ENCODE measurements at regions not wholly inside any gene's neighbourhood (a gene's known extent, or its start where the extent isn't known, plus 50 kb on each side); places are given as distances from the start of the nearest gene placed in this dataset.
A peak's percentile ranks its signal among the peaks of the same experiment; 100 is the strongest.
"Not testable (repeated sequence)": the region's sequence is repeated elsewhere in the genome, so short reads cannot be mapped to it uniquely, and the experiment has no call there.

- DNase-seq (ENCODE audit: low read depth): no peak
Observed at GRCh38 chr7:9210114-9210513, 776.7 kb downstream of the NXPH1 start.

DNA sequence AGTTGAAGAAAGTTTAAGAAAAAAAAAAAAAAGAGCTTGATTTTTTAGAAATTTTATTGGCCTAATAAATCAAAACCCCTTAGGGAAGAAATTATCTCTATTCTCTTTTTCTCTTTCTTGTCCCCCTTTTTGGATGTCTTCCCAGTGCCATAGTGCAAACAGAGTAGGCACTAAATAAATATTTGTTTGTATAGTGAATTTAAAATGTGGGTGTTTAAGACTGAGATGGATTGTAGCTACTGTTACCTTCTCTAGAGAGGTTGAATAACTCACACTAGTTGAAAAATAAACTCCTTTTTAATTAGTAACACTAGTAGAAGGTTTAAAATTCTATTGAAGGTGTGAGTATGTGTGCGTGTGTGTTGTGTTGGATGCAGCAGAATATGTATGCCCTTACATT is 783.8 kb downstream of the NXPH1 start:
- no peak for DNase-seq (ENCODE audit: low read depth)

- no peak for DNase-seq (ENCODE audit: low read depth)
Observed at GRCh38 chr7:9226500-9226899, 793.1 kb downstream of the NXPH1 start.

DNA sequence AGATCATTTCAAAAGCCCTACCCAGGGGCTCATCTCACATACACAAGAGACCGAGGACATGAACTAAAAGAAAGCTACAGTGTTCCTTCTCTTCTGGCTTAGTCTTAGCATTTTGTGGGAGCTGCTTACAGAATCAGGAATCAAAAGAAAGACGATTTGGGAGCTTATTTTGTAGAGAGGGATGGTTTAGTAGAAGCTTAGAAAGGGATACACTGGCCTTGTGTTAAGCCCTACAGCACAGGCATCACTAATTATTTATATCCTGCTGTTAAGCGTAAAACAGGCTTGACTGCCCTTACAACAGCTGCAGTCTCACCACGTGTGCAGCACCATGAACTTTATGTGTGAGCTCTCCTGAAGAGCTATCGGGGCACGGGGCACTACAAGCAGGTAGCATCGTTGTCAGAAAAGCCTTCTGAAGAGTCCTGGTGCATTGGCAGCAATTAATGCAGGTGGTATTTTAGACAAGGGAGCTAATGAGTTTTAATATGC is 798.3 kb downstream of the NXPH1 start:
- DNase-seq (ENCODE audit: low read depth): no peak

GRCh38 chr7:9240001-9240400 is 806.6 kb downstream of the NXPH1 start:
- DNase-seq (ENCODE audit: low read depth): no peak

GRCh38 chr7:9241826-9242225 is 808.4 kb downstream of the NXPH1 start:
- DNase-seq (ENCODE audit: low read depth): no peak

DNA sequence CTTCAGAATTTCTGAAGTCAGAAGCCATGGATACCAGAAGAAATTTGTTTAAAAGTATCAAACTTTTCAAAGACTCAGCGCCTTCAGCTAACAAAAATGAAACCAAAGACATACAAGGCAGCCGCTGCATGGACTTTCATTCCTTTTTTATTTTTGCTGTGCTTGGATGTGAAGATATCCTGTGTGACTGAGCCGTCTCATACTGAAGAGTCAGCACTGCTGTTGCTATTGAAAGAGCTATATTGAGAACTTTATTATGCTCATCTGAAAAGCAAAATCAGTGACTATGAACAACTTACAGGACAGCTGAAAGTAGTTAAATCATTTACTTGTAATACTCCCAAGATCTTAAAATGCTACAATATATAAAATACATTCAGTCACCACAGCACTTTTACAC is 809.2 kb downstream of the NXPH1 start:
- DNase-seq (ENCODE audit: low read depth): no peak

DNA sequence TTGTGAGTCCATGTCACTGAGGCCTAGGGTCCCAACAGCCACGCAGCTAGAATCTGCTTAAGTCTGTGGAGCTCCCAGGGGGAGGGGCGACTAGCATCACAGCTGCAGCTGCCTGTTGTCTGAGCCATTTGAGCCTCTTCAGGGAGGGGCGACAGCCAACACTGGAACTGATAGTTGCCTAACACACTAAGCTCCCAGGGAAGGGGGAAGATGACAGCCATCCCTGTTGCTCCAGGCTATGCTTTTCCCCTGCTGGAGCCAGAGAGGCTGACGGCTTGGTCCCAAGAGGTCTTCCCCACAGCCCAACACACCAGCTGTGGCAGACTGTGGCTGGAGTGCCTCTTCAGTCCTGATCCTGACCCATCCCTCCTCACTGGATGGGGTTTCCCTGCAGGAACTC is 817.5 kb downstream of the NXPH1 start:
- no peak for DNase-seq (ENCODE audit: low read depth)

DNA sequence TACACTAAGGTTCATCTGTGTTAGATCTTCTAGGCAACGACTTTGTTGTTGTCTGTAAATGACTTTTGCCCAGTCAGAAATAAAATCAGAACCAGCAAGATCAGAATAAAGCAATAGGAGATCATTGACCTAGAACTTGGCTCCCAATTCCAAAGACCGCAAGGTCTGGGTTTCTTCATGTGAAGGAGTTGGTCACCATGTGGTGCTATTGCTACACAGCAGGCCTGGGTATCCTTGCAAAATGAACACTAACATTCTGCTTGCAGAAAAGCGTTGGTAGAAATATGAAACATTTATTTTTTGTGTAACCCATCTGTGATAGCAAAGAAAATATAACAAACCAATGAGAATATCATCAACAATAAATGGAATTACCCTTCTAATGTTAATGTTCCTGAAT is 831.0 kb downstream of the NXPH1 start:
- DNase-seq (ENCODE audit: low read depth): no peak

DNA sequence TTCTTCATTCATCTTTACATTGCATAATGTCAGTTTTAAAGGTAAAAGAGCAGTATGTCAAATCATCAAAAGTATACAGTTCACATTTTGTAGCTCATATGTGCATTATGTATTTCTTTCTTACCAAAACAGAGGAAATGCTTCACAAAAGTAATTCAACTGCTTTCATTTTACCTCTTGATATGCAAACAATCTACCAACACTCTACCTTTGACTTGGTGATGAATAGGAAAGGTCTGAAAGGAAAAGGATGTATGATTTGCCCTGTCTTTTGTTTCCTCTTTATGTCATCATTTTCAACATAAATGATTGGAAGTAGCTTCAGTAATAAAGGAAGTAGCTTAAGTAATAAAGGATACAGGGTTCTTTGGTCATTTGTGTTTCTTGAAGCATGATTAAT is 846.7 kb downstream of the NXPH1 start:
- DNase-seq (ENCODE audit: low read depth): no peak

GRCh38 chr7:9283246-9283645 is 849.8 kb downstream of the NXPH1 start:
- DNase-seq (ENCODE audit: low read depth): no peak

DNA sequence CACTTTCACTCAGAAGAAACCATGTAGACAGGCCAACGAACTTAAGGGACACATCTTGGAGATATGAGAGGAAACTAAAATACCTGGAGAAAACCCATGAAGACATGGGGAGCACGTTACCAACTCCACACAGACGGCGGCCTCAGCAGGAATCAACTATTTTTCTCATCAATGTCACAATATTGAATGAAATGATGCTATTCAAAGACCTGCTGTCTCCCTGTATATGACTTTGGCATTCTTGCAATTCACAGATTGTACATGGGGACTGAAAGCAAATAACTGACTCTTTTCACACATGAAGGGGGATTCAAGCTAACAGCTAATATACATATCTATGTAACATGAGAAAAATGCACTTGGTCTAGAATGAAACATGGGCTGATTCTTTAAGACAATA is 869.0 kb downstream of the NXPH1 start:
- DNase-seq (ENCODE audit: low read depth): no peak

DNA sequence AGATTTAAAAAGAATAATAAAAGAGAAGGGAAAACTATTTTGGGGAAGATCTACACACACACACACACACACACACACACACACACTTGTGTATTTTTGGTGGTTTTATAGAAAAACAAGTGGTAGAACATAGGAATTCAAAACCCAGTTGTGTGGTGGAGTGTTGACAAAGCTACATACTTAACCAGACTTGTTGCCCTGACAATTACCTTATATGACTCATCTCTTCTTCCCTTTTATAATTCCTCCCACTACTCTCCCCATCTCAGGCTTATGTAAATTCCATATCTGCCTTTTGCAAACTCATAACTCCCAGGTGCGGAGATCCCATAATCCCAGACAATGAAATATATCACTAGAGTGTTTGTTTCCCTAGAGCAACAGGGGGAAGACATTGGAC is 873.7 kb downstream of the NXPH1 start:
- DNase-seq (ENCODE audit: low read depth): peak; percentile 35

DNA sequence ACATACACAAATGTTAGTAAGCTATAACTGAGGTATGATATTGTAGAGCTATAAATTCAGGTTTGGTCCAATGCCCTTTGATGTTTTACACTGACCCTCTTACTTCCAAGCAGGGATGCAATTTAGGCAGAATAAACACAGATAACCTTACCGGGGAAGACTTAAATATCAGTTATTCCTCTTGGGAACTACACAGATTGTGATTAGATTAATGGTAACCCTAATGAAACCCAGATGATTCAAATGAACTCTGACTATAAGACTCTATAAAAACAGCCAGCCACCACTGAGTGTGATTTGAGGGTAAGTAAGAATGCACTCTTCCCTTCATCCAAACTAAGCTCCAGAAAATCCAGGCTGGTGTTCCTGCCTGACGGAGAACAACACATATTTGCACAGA is 891.1 kb downstream of the NXPH1 start:
- no peak for DNase-seq (ENCODE audit: low read depth)

- no peak for DNase-seq (ENCODE audit: low read depth)
Observed at GRCh38 chr7:9328296-9328695, 894.9 kb downstream of the NXPH1 start.

- no peak for DNase-seq (ENCODE audit: low read depth)
Observed at GRCh38 chr7:9349625-9350024, 916.2 kb downstream of the NXPH1 start.

GRCh38 chr7:9391221-9391620 is 957.8 kb downstream of the NXPH1 start:
- no peak for DNase-seq (ENCODE audit: low read depth)

DNA sequence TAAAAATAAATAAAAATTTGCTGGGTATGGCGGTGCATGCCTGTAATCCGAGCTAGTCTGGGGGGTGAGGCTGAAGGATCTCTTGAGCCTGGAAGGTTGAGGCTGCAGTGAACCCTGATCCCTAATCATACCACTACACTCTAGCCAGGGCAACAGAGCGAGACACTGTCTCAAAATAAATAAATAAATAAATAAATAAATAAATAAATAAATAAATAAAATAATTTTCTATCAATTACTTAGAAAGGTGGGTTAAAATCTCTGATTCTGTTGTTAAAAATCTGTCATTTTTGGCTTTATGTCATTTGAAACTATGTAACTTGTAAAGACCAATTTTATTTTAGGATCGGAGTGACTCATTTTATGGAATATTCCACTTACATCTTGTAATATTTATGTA is 958.6 kb downstream of the NXPH1 start:
- no peak for DNase-seq (ENCODE audit: low read depth)

GRCh38 chr7:9404386-9404785 is 971.0 kb downstream of the NXPH1 start:
- DNase-seq (ENCODE audit: low read depth): not testable (repeated sequence)

- DNase-seq (ENCODE audit: low read depth): peak; percentile 71
Observed at GRCh38 chr7:9407816-9408215, 974.4 kb downstream of the NXPH1 start.

- DNase-seq (ENCODE audit: low read depth): no peak
Observed at GRCh38 chr7:9453521-9453920, 1020.1 kb downstream of the NXPH1 start.

- peak; percentile 54 for DNase-seq (ENCODE audit: low read depth)
Observed at GRCh38 chr7:9488555-9488954, 1055.1 kb downstream of the NXPH1 start.

DNA sequence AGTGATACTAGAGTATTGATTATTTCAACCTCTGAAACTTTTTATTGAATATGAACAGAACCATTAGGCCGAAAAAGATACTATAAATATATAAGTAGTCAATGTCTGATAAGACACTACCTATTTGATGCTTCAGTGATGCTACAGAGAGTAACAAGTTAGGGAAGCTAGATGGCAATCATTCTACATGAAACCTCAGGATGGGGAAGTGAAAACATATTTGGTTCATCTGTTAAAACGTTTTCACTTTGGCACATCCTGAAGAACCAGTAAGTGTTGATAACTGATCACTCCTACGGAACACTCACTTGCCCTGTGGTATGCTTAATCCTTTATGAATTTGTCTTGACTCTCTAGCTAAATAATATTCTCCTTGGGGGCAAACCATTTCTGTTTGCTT is 1064.9 kb downstream of the NXPH1 start:
- no peak for DNase-seq (ENCODE audit: low read depth)

GRCh38 chr7:9502269-9502668 is 1068.9 kb downstream of the NXPH1 start:
- no peak for DNase-seq (ENCODE audit: low read depth)

- no peak for DNase-seq (ENCODE audit: low read depth)
Observed at GRCh38 chr7:9504678-9505077, 1071.3 kb downstream of the NXPH1 start.
